ENCODE measurements at regions not wholly inside any gene's neighbourhood (a gene's known extent, or its start where the extent isn't known, plus 50 kb on each side); places are given as distances from the start of the nearest gene placed in this dataset.

GRCh38 chr15:69723404-69724096 lies 270.9 kb downstream of the RPLP1 start:
- CTCF ChIA-PET: interaction anchor here (0.8 kb wide), 1 partner anchor 10 kb away, joined by 3 read pairs; no protein-coding TSS in a partner anchor
- DNase-seq (ENCODE audit: extremely low spot score): no peak
- POLR2A ChIA-PET: interaction anchor here (1.3 kb wide), 1 partner anchor 16 kb away, joined by 3 read pairs; no protein-coding TSS in a partner anchor
- no peak for TF ChIP-seq BHLHE40 (IDR thresholded peaks at IDR 0.05; ENCODE audit: borderline replicate concordance)
- no peak for TF ChIP-seq PKNOX1 (IDR thresholded peaks at IDR 0.05)
- TF ChIP-seq FOXA1 (IDR thresholded peaks at IDR 0.05): no peak
- no peak for TF ChIP-seq SUZ12 (IDR thresholded peaks at IDR 0.05)
- TF ChIP-seq FOXK2 (IDR thresholded peaks at IDR 0.05): no peak
- TF ChIP-seq L3MBTL2 (conservative IDR thresholded peaks at IDR 0.05): no peak

GRCh38 chr15:69724333-69724732 lies 271.7 kb downstream of the RPLP1 start:
- ChIA-PET POLR2A (no interaction called here), CTCF (interaction anchor here (0.8 kb wide), 1 partner anchor 9 kb away, joined by 3 read pairs; no protein-coding TSS in a partner anchor)
- no peak for DNase-seq (ENCODE audit: extremely low spot score)
- TF ChIP-seq FOXM1 (IDR thresholded peaks at IDR 0.05; ENCODE audit: borderline replicate concordance) (no peak), TARDBP (IDR thresholded peaks at IDR 0.05) (no peak), FOXK2 (IDR thresholded peaks at IDR 0.05) (no peak), LEF1 (IDR thresholded peaks at IDR 0.05; ENCODE audit: borderline replicate concordance) (no peak), HDGF (IDR thresholded peaks at IDR 0.05; ENCODE audit: borderline replicate concordance) (no peak), BHLHE40 (IDR thresholded peaks at IDR 0.05; ENCODE audit: borderline replicate concordance) (no peak), NFRKB (IDR thresholded peaks at IDR 0.05) (no peak), CTBP1 (IDR thresholded peaks at IDR 0.05; ENCODE audit: borderline replicate concordance) (no peak), PKNOX1 (IDR thresholded peaks at IDR 0.05) (no peak), SUZ12 (IDR thresholded peaks at IDR 0.05) (no peak), SP1 (IDR thresholded peaks at IDR 0.05) (no peak), ZNF384 (IDR thresholded peaks at IDR 0.05) (no peak), ARNT (IDR thresholded peaks at IDR 0.05) (no peak), ELF4 (IDR thresholded peaks at IDR 0.05) (no peak), L3MBTL2 (conservative IDR thresholded peaks at IDR 0.05) (no peak), FOXA1 (IDR thresholded peaks at IDR 0.05) (no peak)

GRCh38 chr15:69725275-69725674 lies 272.7 kb downstream of the RPLP1 start:
- no peak for TF ChIP-seq CTBP1 (IDR thresholded peaks at IDR 0.05; ENCODE audit: borderline replicate concordance)
- TF ChIP-seq BHLHE40 (IDR thresholded peaks at IDR 0.05; ENCODE audit: borderline replicate concordance): no peak
- TF ChIP-seq NFRKB (IDR thresholded peaks at IDR 0.05): no peak
- CTCF ChIA-PET: no interaction called here
- POLR2A ChIA-PET: no interaction called here
- no peak for DNase-seq (ENCODE audit: extremely low spot score)

- DNase-seq (ENCODE audit: extremely low spot score): no peak
- TF ChIP-seq L3MBTL2 (conservative IDR thresholded peaks at IDR 0.05): no peak
- no peak for TF ChIP-seq TARDBP (IDR thresholded peaks at IDR 0.05)
- TF ChIP-seq ELF4 (IDR thresholded peaks at IDR 0.05): no peak
- TF ChIP-seq ZNF384 (IDR thresholded peaks at IDR 0.05): no peak
- TF ChIP-seq SUZ12 (IDR thresholded peaks at IDR 0.05): no peak
- TF ChIP-seq PKNOX1 (IDR thresholded peaks at IDR 0.05): no peak
- no peak for TF ChIP-seq NFRKB (IDR thresholded peaks at IDR 0.05)
- TF ChIP-seq HDGF (IDR thresholded peaks at IDR 0.05; ENCODE audit: borderline replicate concordance): no peak
- no peak for TF ChIP-seq LEF1 (IDR thresholded peaks at IDR 0.05; ENCODE audit: borderline replicate concordance)
- POLR2A ChIA-PET: no interaction called here
- CTCF ChIA-PET: no interaction called here
Observed at GRCh38 chr15:69725957-69726356, 273.3 kb downstream of the RPLP1 start.

- POLR2A ChIA-PET: no interaction called here
- TF ChIP-seq L3MBTL2 (conservative IDR thresholded peaks at IDR 0.05): no peak
- TF ChIP-seq SP1 (IDR thresholded peaks at IDR 0.05): no peak
- no peak for TF ChIP-seq BHLHE40 (IDR thresholded peaks at IDR 0.05; ENCODE audit: borderline replicate concordance)
- TF ChIP-seq NFRKB (IDR thresholded peaks at IDR 0.05): no peak
- no peak for TF ChIP-seq CTBP1 (IDR thresholded peaks at IDR 0.05; ENCODE audit: borderline replicate concordance)
- no peak for DNase-seq (ENCODE audit: extremely low spot score)
- CTCF ChIA-PET: interaction anchor here (1.0 kb wide), 1 partner anchor 171 kb away, joined by 7 read pairs; no protein-coding TSS in a partner anchor
Observed at GRCh38 chr15:69727121-69727924, 274.7 kb downstream of the RPLP1 start.

GRCh38 chr15:69729167-69729748 lies 276.6 kb downstream of the RPLP1 start:
- TF ChIP-seq FOXA1 (IDR thresholded peaks at IDR 0.05) (no peak), ZNF384 (IDR thresholded peaks at IDR 0.05) (peak; percentile 72)
- ChIA-PET POLR2A (interaction anchor here (0.6 kb wide), 1 partner anchor 229 kb away, joined by 3 read pairs; no protein-coding TSS in a partner anchor), CTCF (interaction anchor here (0.7 to 0.9 kb wide), 4 partner anchors 8 to 1294 kb away, joined by 3 to 6 read pairs (median 4); no protein-coding TSS in a partner anchor)
- DNase-seq (ENCODE audit: extremely low spot score): peak; percentile 47

Data from HEK293T (cell line).